H9 (cell line): ENCODE measurements at regions not wholly inside any gene's neighbourhood (a gene's known extent, or its start where the extent isn't known, plus 50 kb on each side); places are given as distances from the start of the nearest gene placed in this dataset.
A peak's percentile ranks its signal among the peaks of the same experiment; 100 is the strongest.
"Not testable (repeated sequence)": the region's sequence is repeated elsewhere in the genome, so short reads cannot be mapped to it uniquely, and the experiment has no call there.

Experiments used
- DNase-seq: peaks from one replicate; pipeline ENCODE4 v3.0.0-alpha.2; 2017
- H2AFZ ChIP-seq: one replicate; pipeline ENCODE4 v1.6.1; 2013; ENCODE audit warnings: mild to moderate bottlenecking, low read length, control low read depth, moderate library complexity
- H2AK5ac ChIP-seq: 2 replicates; pipeline ENCODE4 v1.6.1; 2013; ENCODE audit warnings: low read length, control low read depth, mixed read lengths; ENCODE audit not compliant: insufficient read length
- H2BK120ac ChIP-seq: one replicate; pipeline ENCODE4 v1.6.1; 2013; ENCODE audit warnings: low read depth, mild to moderate bottlenecking, low read length, control low read depth, inconsistent platforms; ENCODE audit not compliant: poor library complexity, severe bottlenecking
- H2BK12ac ChIP-seq: 2 replicates; pipeline ENCODE4 v1.6.1; 2013; ENCODE audit warnings: low read length, control low read depth, mixed read lengths, low read depth; ENCODE audit not compliant: insufficient read length
- H2BK15ac ChIP-seq: 2 replicates; pipeline ENCODE4 v1.6.1; 2013; ENCODE audit warnings: low read depth, low read length, control low read depth
- H2BK20ac ChIP-seq: one replicate; pipeline ENCODE4 v1.6.1; 2013; ENCODE audit warnings: low read depth, mild to moderate bottlenecking, low read length, control low read depth, inconsistent platforms; ENCODE audit not compliant: poor library complexity, severe bottlenecking
- H2BK5ac ChIP-seq: 2 replicates; pipeline ENCODE4 v1.6.1; 2013; ENCODE audit warnings: low read length, control low read depth, mixed read lengths; ENCODE audit not compliant: insufficient read length
- H3K14ac ChIP-seq: 2 replicates; pipeline ENCODE4 v1.6.1; 2013; ENCODE audit warnings: low read length, control low read depth; ENCODE audit not compliant: insufficient read depth
- H3K18ac ChIP-seq: 2 replicates; pipeline ENCODE4 v1.6.1; 2013; ENCODE audit warnings: low read depth, mild to moderate bottlenecking, mixed read lengths, low read length, control low read depth; ENCODE audit not compliant: insufficient read length
- H3K23ac ChIP-seq: 2 replicates; pipeline ENCODE4 v1.6.1; 2013; ENCODE audit warnings: low read length, control low read depth, mixed read lengths, low read depth; ENCODE audit not compliant: insufficient read length
- H3K23me2 ChIP-seq: 2 replicates; pipeline ENCODE4 v1.6.1; 2013; ENCODE audit warnings: low read depth, mild to moderate bottlenecking, mixed read lengths, low read length, control low read depth; ENCODE audit not compliant: insufficient read length, poor library complexity, severe bottlenecking
- H3K27ac ChIP-seq: 2 replicates; pipeline ENCODE4 v1.5.1; 2013; ENCODE audit warnings: low read length, control low read depth, mixed read lengths, low read depth; ENCODE audit not compliant: insufficient read length
- H3K27me3 ChIP-seq: 2 replicates; pipeline ENCODE4 v1.6.1; 2013; ENCODE audit warnings: low read length, control low read depth, inconsistent platforms; ENCODE audit not compliant: insufficient read depth
- H3K4ac ChIP-seq: 2 replicates; pipeline ENCODE4 v1.6.1; 2013; ENCODE audit warnings: low read depth, mild to moderate bottlenecking, control low read depth, inconsistent platforms, low read length, moderate library complexity
- H3K4me1 ChIP-seq: 2 replicates; pipeline ENCODE4 v1.6.1; 2013; ENCODE audit warnings: low read length, control low read depth, inconsistent platforms; ENCODE audit not compliant: insufficient read depth
- H3K4me2 ChIP-seq: 2 replicates; pipeline ENCODE4 v1.6.1; 2013; ENCODE audit warnings: low read length, control low read depth, mixed read lengths; ENCODE audit not compliant: insufficient read length, insufficient read depth
- H3K56ac ChIP-seq: 2 replicates; pipeline ENCODE4 v1.6.1; 2013; ENCODE audit warnings: low read depth, mild to moderate bottlenecking, mixed read lengths, low read length, control low read depth; ENCODE audit not compliant: insufficient read length
- H3K79me1 ChIP-seq: 2 replicates; pipeline ENCODE4 v1.6.1; 2013; ENCODE audit warnings: low read depth, mild to moderate bottlenecking, moderate library complexity, low read length, control low read depth, inconsistent platforms; ENCODE audit not compliant: insufficient read depth, poor library complexity, severe bottlenecking
- H3K79me2 ChIP-seq: 2 replicates; pipeline ENCODE4 v1.6.1; 2013; ENCODE audit warnings: low read length, control low read depth, inconsistent platforms; ENCODE audit not compliant: insufficient read depth
- H3K9ac ChIP-seq: 2 replicates; pipeline ENCODE4 v1.6.1; 2013; ENCODE audit warnings: low read length, control low read depth, mixed read lengths; ENCODE audit not compliant: insufficient read length; ENCODE audit errors: extremely low read depth
- H3K9me3 ChIP-seq: one replicate; pipeline ENCODE4 v1.6.1; 2013; ENCODE audit warnings: low read depth, low read length, inconsistent platforms; ENCODE audit not compliant: control insufficient read depth
- H3T11ph ChIP-seq: one replicate; pipeline ENCODE4 v1.6.1; 2013; ENCODE audit warnings: mild to moderate bottlenecking, low read length, control low read depth, inconsistent platforms
- H4K20me1 ChIP-seq: one replicate; pipeline ENCODE4 v1.6.1; 2013; ENCODE audit not compliant: control insufficient read depth, insufficient read length, insufficient read depth
- H4K5ac ChIP-seq: 2 replicates; pipeline ENCODE4 v1.6.1; 2013; ENCODE audit warnings: low read depth, mild to moderate bottlenecking, mixed read lengths, low read length, control low read depth; ENCODE audit not compliant: insufficient read length
- H4K8ac ChIP-seq: replicated peaks from 2 replicates; pipeline ENCODE4 v1.6.1; 2013; ENCODE audit warnings: low read length, control low read depth, mixed read lengths, low read depth; ENCODE audit not compliant: insufficient read length
- H4K91ac ChIP-seq: 2 replicates; pipeline ENCODE4 v1.6.1; 2013; ENCODE audit warnings: low read depth, mild to moderate bottlenecking, moderate library complexity, mixed read lengths, low read length, control low read depth; ENCODE audit not compliant: insufficient read length
- H3K27ac Mint-ChIP-seq, 3 experiments: 2 replicates in 2 of 3; 3 replicates in 1 of 3; pipeline ENCODE4 v1.8.0; 2020 to 2021; ENCODE audit warnings: mixed read lengths in 3 of 3, mild to moderate bottlenecking in 1 of 3, moderate library complexity in 1 of 3
- H3K27me3 Mint-ChIP-seq: 2 replicates; pipeline ENCODE4 v1.8.0; 2021; ENCODE audit warnings: low read depth, mild to moderate bottlenecking, moderate library complexity, mixed read lengths
- H3K36me3 Mint-ChIP-seq, 3 experiments: 2 replicates in 2 of 3; 3 replicates in 1 of 3; pipeline ENCODE4 v1.8.0; 2020 to 2021; ENCODE audit warnings: low read depth in 3 of 3, mixed read lengths in 3 of 3; ENCODE audit not compliant: insufficient read depth in 1 of 3
- H3K4me1 Mint-ChIP-seq, 2 experiments: 2 replicates each; pipeline ENCODE4 v1.8.0; 2020; ENCODE audit warnings: mixed read lengths in 2 of 2
- H3K4me3 Mint-ChIP-seq, 2 experiments: 2 replicates in 1 of 2; 3 replicates in 1 of 2; pipeline ENCODE4 v1.8.0; 2020 to 2021; ENCODE audit warnings: mild to moderate bottlenecking in 2 of 2, mixed read lengths in 2 of 2, moderate library complexity in 1 of 2
- H3K9me3 Mint-ChIP-seq, 2 experiments: 2 replicates in 1 of 2; 3 replicates in 1 of 2; pipeline ENCODE4 v1.8.0; 2020; ENCODE audit warnings: mild to moderate bottlenecking in 2 of 2, mixed read lengths in 2 of 2, moderate library complexity in 1 of 2
- WGBS: extraction: QIAGEN DNeasy Blood & Tissue Kit; methylation state at CpG from one replicate; pipeline ENCODE4 v1.1.7; 2013; ENCODE audit warnings: missing lambda C conversion rate, low lambda C conversion rate, mixed read lengths; ENCODE audit not compliant: insufficient read length; ENCODE audit errors: extremely low coverage; 5-methylcytosine and 5-hydroxymethylcytosine counted together
- TF ChIP-seq, protein P1 (sequence below): fragments of 200-600 bp; sonication (generic); conservative IDR thresholded peaks from 3 replicates; pipeline ENCODE4 v1.8.0; 2021; ENCODE audit warnings: antibody characterized with exemption, mild to moderate bottlenecking

DNA sequence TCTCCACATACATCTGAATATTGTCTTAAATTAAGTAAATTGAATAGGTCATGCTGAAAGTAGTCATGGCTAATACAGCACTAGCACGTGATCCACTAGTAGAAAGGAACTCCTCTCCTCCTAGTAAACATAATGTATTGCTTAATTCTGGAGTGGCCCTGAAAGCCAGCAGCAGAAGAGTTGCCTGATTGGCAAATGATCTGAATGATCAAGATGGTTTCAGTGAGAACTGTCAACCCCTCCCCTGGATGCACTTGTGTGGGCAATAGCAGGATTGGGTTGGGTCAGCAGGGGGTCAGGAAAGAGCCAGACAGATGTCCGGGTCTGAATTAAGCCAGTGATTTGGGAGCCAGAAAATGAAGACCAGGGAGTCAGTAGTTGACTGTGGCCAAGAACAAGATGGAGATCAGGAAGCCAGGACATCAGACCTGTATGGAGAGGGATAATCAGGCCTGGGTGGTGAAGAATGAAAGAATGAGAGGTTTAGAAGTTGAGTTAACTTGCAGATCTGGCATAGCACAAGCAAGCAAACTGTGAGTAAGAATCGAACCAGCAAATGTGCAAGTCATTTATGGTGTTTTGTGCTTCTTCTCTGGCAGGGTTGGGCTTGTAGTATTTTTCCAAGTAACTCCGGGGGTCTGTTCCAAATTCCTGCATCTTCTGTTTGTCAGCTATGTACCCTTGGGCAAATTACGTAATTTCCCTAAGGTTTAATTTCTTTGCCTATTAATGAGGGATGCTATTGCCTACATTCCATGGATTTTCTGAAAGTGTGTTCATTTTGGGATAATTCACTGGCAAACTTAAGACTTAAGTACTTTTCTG, 304.9 kb downstream of the CD109 start:
- WGBS, result no CpG with 5 or more reads among the region's 5 CpGs
- Histone ChIP-seq H3K27ac (no peak overlapping the region), H3K23ac (no peak overlapping the region), H2BK15ac (no peak overlapping the region), H2BK5ac (no peak overlapping the region), H3K79me2 (no peaks in the 10 kb centered on the region), H2AK5ac (no peak overlapping the region), H3K27me3 (no peaks in the 10 kb centered on the region), H2BK20ac (no peak overlapping the region), H4K5ac (no peak overlapping the region), H2BK120ac (no peak overlapping the region), H3K9me3 (no peaks in the 10 kb centered on the region), H4K91ac (no peak overlapping the region), H3K4ac (no peak overlapping the region), H2AFZ (no peak overlapping the region), H3K23me2 (no peaks in the 10 kb centered on the region), H4K20me1 (no peaks in the 10 kb centered on the region), H3K56ac (no peak overlapping the region), H3K79me1 (no peaks in the 10 kb centered on the region), H3K14ac (no peak overlapping the region), H4K8ac (no peak overlapping the region), H3K4me2 (no peak overlapping the region), H3T11ph (no peak overlapping the region), H2BK12ac (no peak overlapping the region), H3K9ac (no peak overlapping the region), H3K18ac (no peak overlapping the region), H3K4me1 (no peaks in the 10 kb centered on the region)
- Mint-ChIP-seq H3K36me3 (no peaks in the 10 kb centered on the region), H3K27ac (peak overlapping the region in 1 of 3 experiments; percentile 2; a peak in 1 of 7 replicates), H3K4me3 (no peak overlapping the region), H3K9me3 (peaks cover 2 to 9% of the 10 kb centered on the region in 2 experiments; a peak in 2 of 5 replicates), H3K4me1 (no peaks in the 10 kb centered on the region), H3K27me3 (no peaks in the 10 kb centered on the region)
- TF ChIP-seq, protein P1, sequence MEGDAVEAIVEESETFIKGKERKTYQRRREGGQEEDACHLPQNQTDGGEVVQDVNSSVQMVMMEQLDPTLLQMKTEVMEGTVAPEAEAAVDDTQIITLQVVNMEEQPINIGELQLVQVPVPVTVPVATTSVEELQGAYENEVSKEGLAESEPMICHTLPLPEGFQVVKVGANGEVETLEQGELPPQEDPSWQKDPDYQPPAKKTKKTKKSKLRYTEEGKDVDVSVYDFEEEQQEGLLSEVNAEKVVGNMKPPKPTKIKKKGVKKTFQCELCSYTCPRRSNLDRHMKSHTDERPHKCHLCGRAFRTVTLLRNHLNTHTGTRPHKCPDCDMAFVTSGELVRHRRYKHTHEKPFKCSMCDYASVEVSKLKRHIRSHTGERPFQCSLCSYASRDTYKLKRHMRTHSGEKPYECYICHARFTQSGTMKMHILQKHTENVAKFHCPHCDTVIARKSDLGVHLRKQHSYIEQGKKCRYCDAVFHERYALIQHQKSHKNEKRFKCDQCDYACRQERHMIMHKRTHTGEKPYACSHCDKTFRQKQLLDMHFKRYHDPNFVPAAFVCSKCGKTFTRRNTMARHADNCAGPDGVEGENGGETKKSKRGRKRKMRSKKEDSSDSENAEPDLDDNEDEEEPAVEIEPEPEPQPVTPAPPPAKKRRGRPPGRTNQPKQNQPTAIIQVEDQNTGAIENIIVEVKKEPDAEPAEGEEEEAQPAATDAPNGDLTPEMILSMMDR, result no peak
- DNase-seq, result no peak

DNA sequence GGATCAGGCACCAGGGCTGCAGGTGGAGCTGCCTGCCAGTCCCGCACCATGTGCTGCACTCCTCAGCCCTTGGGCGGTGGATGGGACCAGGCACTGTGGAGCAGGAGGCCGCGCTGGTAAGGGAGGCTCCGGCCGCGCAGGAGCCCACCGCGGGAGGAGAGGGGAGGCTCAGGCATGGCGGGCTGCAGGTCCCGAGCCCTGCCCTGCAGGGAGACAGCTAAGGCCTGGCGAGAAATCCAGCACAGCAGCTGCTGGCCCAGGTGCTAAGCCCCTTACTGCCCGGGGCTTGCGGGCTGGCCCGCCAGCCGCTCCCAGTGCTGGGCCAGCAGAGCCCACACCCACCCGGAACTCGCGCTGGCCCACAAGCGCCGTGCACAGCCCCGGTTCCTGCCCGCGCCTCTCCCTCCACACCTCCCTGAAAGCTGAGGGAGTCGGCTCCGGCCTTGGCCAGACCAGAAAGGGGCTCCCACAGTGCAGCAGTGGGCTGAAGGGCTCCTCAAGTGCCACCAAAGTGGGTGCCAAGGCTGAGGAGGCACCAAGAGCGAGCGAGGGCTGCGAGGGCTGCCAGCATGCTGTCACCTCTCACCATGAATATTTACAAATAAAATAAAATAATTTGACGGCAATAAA, 294.7 kb downstream of the CD109 start:
- H3K9me3 Mint-ChIP-seq, H3K56ac ChIP-seq, H3K79me1 ChIP-seq, H3K79me2 ChIP-seq, H3K4me3 Mint-ChIP-seq, H4K91ac ChIP-seq, H3K14ac ChIP-seq, H2AFZ ChIP-seq, H4K8ac ChIP-seq, H2BK12ac ChIP-seq, H3K27me3 Mint-ChIP-seq, H3K27me3 ChIP-seq, H3K9ac ChIP-seq, H2BK120ac ChIP-seq, H2BK20ac ChIP-seq, DNase-seq, H3K4me1 Mint-ChIP-seq, H4K5ac ChIP-seq, H3K27ac ChIP-seq, H2BK15ac ChIP-seq, H3K4me1 ChIP-seq, H3K18ac ChIP-seq, H3K9me3 ChIP-seq, H3K27ac Mint-ChIP-seq, H3K4me2 ChIP-seq, H3K23me2 ChIP-seq, H2AK5ac ChIP-seq, H3K4ac ChIP-seq, H4K20me1 ChIP-seq, H2BK5ac ChIP-seq, H3K36me3 Mint-ChIP-seq, H3K23ac ChIP-seq, H3T11ph ChIP-seq: not testable (repeated sequence)
- WGBS, result no CpG with 5 or more reads among the region's 30 CpGs
